GM21529 (cell line): ENCODE measurements at regions not wholly inside any gene's neighbourhood (a gene's known extent, or its start where the extent isn't known, plus 50 kb on each side); places are given as distances from the start of the nearest gene placed in this dataset.
"Not testable (repeated sequence)": the region's sequence is repeated elsewhere in the genome, so short reads cannot be mapped to it uniquely, and the experiment has no call there.

ENCODE experiments used
- ATAC-seq: cut with Tn5 transposase; IDR thresholded peaks from one replicate; pipeline ENCODE4 v1.9.1; 2021; ENCODE audit not compliant: unreplicated experiment

DNA sequence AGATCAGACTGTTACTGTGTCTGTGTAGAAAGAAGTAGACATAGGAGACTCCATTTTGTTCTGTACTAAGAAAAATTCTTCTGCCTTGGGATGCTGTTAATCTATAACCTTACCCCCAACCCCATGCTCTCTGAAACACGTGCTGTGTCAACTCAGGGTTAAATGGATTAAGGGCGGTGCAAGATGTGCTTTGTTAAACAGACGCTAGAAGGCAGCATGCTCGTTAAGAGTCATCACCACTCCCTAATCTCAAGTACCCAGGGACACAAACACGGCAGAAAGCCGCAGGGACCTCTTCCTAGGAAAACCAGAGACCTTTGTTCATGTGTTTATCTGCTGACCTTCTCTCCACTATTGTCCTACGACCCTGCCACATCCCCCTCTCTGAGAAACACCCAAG is 137.0 kb upstream of the PROKR2 start:
- not testable (repeated sequence) for ATAC-seq

DNA sequence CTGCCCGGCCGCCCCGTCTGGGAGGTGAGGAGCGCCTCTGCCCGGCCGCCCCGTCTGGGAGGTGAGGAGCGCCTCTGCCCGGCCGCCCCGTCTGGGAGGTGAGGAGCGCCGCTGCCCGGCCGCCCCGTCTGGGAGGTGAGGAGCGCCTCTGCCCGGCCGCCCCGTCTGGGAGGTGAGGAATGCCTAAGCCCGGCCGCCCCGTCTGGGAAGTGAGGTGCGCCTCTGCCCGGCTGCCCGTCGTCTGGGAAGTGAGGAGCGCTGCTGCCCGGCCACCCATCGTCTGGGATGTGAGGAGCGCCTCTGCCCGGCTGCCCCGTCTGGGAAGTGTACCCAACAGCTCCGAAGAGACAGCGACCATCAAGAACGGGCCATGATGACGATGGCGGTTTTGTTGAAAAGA is 136.6 kb upstream of the PROKR2 start:
- not testable (repeated sequence) for ATAC-seq

GRCh38 chr20:5452691-5453090 is 135.9 kb upstream of the PROKR2 start:
- ATAC-seq, result not testable (repeated sequence)

DNA sequence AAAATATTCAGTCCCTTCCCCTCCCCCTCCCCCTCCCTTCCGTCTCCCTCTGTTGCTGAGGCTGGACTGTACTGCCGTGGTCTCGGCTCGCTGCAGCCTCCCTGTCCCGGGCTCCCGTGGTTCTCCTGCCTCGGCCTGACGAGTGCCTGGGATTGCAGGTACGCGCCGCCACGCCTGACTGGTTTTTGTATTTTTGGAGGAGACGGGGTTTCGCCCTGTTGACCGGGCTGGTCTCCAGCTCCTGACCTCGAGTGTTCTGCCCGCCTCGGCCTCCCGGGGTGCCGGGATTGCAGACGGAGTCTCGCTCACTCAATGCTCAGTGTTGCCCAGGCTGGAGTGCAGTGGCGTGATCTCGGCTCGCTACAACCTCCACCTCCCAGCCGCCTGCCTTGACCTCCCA is 135.5 kb upstream of the PROKR2 start:
- ATAC-seq, result not testable (repeated sequence)

GRCh38 chr20:5451643-5452210 is 135.0 kb upstream of the PROKR2 start:
- ATAC-seq, result no peak

- ATAC-seq, result no peak
Measured at GRCh38 chr20:5448449-5449118, 131.8 kb upstream of the PROKR2 start.

DNA sequence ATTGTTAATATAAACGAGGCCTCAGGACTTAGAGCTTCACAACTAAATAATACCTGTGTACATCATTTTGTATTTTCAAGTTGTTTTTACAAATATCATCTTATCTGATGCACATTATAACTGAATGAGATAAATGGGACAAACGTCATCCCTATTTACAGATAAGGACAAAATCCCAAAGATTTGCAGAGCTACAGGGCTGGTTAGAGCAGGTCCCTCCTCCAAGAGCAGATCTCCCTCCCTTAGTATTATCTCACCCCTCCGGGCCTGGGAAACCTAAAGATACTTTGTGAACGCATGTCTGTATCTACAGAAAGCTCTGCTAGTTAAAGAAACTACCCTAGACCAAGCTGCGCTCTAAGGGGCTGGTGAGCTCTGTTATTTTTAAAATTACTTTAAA is 130.4 kb upstream of the PROKR2 start:
- no peak for ATAC-seq

GRCh38 chr20:5445611-5446010 is 128.9 kb upstream of the PROKR2 start:
- no peak for ATAC-seq

- ATAC-seq, result no peak
Measured at GRCh38 chr20:5442101-5442500, 125.3 kb upstream of the PROKR2 start.

DNA sequence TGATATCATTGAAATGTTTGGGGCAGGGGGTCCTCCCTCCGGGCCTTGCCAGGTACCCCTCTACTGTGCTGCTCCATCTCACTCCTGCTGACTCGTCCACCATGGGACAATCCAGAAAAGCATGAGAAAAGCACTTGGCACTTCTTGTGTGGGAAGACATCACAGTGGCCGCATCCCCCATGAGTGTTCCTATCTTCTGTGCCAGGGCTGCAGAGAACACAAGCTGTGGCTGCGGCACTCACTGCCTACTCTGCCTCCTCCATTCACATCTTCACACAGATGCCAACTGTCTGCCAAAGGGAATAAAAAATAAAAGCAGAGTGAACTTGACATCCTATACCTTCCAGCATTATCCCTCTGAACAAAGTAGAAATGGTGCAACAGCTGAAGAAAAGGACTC is 117.4 kb upstream of the PROKR2 start:
- no peak for ATAC-seq

DNA sequence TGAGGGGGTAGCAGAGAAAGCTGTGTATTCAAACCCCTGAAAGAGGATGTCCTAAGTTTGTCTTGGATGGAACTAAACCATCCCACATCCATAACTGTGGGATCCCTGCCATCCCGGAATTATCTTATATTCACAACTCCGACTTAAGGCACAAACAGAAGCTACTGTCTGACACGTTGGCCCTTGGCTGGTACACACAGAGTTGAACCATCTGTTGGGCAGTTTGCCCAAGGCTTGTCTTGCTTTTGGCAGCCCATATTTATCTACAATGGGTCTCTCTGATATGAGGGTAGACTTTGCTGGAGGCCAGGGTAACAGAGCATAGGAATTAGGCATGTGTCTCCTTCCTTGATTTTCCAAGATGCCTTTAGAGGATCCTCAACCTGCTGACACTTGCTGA is 116.6 kb upstream of the PROKR2 start:
- ATAC-seq, result no peak

GRCh38 chr20:5432030-5432429 is 115.3 kb upstream of the PROKR2 start:
- ATAC-seq, result no peak

- no peak for ATAC-seq
Measured at GRCh38 chr20:5430670-5431069, 113.9 kb upstream of the PROKR2 start.

GRCh38 chr20:5426026-5426425 is 109.3 kb upstream of the PROKR2 start:
- no peak for ATAC-seq

DNA sequence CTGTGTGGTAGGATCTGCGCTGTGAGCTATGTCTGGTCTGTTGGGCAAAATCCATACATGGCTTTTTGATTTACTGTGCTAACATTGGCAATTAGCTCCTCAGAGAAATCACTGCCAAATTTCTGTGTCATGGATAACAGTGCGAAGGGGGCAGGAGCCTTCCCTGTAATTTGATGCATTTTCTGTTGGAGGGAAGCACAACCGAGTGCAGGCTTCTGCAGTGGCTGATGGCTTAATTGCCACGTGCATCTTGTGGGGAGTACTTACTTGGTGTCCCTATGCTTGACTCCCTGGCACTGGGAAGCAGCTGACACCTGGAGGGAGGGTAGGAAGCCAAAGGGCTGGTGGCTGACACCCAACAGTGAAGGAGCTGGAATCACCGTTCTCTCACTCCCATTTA is 99.3 kb upstream of the PROKR2 start:
- ATAC-seq, result no peak

- no peak for ATAC-seq
Measured at GRCh38 chr20:5413394-5413793, 96.6 kb upstream of the PROKR2 start.

- ATAC-seq, result no peak
Measured at GRCh38 chr20:5410470-5410869, 93.7 kb upstream of the PROKR2 start.

DNA sequence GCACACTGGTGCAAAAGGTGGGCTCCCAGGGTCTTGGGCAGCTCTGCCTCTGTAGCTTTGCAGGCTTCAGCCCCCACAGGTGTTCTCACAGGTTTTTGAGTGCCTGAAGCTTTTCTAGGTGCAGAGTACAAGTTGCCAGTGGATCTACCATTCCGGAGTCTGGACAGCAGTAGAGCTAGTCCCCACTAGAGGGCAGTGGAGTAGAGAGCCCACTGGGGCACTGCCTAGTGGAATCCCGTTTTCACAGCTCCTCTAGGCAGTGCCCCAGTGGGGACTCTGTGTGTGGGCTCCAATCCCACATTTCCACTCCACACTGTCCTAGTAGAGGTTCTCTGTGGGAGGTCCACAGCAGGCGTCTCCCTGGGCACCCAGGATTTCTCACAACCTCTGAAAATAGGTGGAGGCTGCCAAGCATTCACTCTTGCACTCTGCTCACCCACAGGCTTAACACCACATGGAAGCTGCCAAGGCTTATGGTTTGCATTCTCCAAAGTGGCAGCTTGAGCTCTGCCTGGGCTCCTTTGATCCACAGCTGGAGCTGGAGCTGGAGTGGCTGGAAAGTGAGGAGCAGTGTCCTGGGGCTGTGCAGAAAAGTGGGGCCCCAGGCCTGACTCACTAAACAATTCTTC is 86.3 kb upstream of the PROKR2 start:
- ATAC-seq, result peak; percentile 68

GRCh38 chr20:5401277-5401875 is 84.6 kb upstream of the PROKR2 start:
- ATAC-seq, result no peak

- ATAC-seq, result no peak
Measured at GRCh38 chr20:5400164-5400762, 83.5 kb upstream of the PROKR2 start.

GRCh38 chr20:5397393-5397792 is 80.6 kb upstream of the PROKR2 start:
- ATAC-seq, result no peak
